HG02885 (cell line): ENCODE measurements at regions not wholly inside any gene's neighbourhood (a gene's known extent, or its start where the extent isn't known, plus 50 kb on each side); places are given as distances from the start of the nearest gene placed in this dataset.

ENCODE experiments used
- ATAC-seq: cut with Tn5 transposase; IDR thresholded peaks from one replicate; pipeline ENCODE4 v1.9.1; 2021; ENCODE audit warnings: mild to moderate bottlenecking; ENCODE audit not compliant: unreplicated experiment, poor library complexity

GRCh38 chr2:4530231-4530630 lies 826.9 kb downstream of the DCDC2C start:
- no peak for ATAC-seq

DNA sequence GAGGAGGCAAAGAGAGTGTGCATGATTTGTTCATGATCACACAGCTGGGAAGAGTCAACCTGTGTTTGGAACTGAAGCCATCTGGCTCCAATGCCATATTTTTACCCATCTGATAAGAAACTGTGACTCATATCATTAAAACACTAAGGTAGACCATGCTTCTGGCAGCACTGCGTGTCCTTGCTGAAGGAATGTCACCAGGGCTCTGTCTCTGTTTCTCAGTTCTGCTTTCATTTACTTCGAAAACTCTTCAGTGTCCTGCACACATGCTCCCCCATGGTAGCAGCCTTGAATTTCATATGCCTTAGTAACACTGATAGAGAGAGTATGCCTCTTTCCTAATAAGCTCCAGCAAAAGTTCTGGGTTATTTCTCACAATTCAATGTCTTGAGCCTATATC lies 830.4 kb downstream of the DCDC2C start:
- ATAC-seq, result peak; percentile 63

- ATAC-seq, result no peak
Observed at GRCh38 chr2:4539121-4539520, 835.7 kb downstream of the DCDC2C start.

- ATAC-seq, result no peak
Observed at GRCh38 chr2:4549666-4550210, 846.4 kb downstream of the DCDC2C start.

DNA sequence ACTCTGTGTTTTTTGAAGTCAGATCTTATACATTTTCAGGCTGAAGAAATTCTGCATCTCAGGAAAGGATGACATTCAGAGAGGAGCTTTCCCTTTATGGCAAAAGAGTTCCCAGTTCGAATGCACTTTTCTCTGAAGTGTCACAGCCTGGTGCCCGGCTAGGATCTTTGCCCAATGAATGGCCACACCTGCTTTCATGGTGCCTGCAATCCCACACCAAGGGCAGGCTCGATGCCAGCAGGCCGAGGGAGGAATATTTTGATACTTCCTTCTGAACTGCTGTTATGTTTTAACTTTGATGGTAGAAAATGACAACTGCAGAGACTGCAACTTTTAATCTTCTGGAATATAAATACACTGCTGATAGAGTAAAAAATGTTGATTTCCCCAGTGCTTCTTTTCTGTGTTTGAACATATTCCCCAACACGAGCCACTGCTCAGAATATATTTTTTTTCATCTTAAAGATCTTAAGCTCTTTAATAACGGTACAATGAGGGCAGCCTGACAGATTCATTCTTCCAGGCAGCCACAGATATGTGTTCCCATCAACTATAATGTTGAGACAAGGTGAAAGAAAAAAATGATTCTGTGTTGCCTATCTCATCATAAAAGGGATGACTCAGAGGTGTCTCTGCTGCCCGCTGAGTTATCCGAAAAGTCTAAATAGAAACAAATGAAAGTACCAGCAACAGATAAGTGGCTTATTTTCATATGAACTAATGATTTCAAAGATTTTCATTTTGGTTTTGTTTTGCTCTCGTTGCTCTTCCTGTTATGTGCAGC lies 848.5 kb downstream of the DCDC2C start:
- ATAC-seq, result no peak

GRCh38 chr2:4553241-4553640 lies 849.9 kb downstream of the DCDC2C start:
- ATAC-seq, result no peak

DNA sequence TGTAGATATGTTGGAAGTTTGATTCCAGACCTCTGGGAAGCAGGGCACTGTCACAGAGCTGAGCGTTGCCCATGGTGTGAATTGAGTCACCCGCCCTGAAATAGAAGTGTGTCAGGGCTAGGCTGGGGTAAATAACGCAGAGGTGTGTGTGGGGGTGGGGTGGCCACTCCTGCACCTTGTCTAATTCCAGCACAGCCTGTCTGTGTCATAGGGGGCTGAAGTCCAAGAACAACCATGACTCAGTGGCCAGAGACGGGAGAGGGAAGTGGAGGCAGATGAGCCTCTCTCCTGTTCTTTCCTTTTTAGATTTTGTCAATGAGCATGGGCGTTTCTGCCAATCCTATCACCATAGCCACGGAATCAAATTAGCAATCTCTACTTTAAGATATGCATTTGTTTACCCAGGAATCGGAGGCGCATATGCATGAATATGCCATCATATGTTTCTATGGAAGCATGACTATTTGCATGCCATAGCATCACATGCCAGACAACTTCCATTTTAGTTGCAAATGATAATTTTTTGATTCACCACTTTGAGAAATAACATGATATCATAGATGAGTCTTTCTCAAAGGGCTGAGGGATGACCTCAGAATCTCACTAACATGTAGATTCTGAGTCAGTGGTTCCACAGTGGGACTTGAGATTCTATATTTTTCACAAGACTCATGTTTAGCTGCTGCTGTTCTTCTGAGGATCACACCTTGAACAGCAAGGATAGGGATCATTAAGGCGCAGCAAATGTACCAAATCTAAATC lies 852.9 kb downstream of the DCDC2C start:
- ATAC-seq, result no peak

GRCh38 chr2:4561196-4561595 lies 857.8 kb downstream of the DCDC2C start:
- no peak for ATAC-seq

DNA sequence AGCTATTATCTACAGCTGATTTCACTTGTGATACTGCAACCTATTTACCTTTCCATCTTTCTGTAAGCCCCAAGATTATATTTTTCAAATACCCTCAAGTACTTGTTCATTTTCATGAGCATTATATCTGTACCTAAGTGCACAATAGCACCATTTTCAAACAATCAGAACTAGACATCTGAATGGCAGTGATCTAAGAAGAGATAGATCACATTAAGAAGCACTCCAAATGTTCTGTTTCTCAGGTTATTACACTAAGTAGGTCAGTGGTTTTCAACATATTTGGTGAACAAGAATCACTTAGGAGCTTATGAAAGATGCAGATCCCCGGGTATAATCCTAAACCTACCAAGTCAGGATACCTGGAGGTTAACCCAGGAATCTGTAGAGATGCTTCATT lies 872.7 kb downstream of the DCDC2C start:
- no peak for ATAC-seq

DNA sequence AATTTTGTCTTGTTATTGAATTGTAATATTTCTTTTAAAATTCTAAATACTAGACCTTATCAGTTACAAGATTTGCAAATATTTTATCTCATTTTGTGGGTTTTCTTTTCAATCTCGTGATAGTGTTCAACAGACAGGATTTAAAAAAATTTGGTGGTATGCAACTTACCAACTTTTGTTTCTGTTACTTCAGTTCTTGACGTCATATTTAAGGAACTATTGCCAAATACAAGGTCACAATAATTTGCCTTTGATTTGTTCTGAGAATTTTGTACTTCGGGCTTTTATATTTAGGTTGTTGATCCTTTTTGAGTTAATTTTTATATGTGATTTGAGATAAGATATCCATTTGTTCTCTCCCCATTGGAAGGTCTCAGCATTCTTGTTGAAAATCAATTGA lies 876.6 kb downstream of the DCDC2C start:
- ATAC-seq, result no peak

GRCh38 chr2:4585057-4585635 lies 881.8 kb downstream of the DCDC2C start:
- ATAC-seq, result no peak

DNA sequence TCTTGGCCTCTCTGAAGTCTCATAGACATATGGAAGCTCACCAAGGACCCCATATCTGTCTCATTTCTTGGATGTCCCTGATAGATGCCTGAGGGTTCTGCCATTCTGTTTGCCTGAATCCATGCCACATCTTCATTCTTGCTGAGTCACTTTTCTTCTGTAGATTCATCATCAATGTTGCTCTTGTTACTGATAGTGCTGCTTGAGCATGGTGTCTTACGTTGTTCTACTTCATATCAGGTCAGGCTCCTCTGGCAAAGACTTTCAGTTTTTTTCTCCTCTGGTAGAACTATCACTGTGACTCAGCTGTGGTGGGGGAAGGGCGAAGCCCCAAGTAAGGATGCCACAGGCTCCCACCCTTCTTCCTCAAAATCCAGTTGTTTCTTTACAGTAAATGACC lies 885.2 kb downstream of the DCDC2C start:
- ATAC-seq, result no peak

DNA sequence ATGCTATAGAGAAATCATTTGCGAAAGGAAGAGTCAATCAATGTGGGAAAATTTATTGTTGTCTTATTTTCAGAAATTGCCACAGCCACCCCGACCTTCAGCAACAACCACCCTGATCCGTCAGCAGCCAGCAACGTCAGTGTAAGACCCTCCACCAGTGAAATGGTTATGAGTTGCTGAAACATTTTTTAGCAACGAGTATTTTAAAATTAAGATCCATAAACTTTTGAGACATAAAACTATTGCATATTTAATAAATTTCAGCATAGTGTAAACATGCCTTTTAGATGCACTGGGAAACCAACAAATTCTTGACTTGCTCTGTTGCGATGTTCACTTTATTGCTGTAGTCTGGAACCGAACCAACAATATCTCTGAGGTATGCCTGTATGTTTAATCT lies 887.9 kb downstream of the DCDC2C start:
- no peak for ATAC-seq

DNA sequence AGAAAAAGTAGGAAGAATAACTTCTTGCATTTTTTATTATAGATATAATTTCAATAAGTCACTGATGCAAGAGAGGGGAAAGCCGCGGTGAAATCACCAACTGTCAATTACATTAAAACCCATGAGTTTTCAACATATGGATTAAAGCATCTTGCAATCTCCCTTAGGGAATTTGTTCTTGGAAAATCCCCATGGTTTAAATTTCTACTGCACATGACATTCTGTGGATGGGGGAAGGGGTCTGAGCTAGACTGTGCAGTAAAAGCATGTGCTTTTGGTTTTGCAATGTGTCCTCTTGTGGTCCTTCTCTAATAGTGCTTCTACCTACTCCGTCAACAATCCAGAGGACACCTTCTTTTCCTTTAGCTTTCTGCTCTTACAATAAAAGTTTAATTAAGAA lies 894.0 kb downstream of the DCDC2C start:
- ATAC-seq, result no peak

GRCh38 chr2:4604767-4605166 lies 901.4 kb downstream of the DCDC2C start:
- no peak for ATAC-seq

GRCh38 chr2:4618141-4618540 lies 914.8 kb downstream of the DCDC2C start:
- no peak for ATAC-seq

GRCh38 chr2:4618630-4619228 lies 915.4 kb downstream of the DCDC2C start:
- no peak for ATAC-seq

DNA sequence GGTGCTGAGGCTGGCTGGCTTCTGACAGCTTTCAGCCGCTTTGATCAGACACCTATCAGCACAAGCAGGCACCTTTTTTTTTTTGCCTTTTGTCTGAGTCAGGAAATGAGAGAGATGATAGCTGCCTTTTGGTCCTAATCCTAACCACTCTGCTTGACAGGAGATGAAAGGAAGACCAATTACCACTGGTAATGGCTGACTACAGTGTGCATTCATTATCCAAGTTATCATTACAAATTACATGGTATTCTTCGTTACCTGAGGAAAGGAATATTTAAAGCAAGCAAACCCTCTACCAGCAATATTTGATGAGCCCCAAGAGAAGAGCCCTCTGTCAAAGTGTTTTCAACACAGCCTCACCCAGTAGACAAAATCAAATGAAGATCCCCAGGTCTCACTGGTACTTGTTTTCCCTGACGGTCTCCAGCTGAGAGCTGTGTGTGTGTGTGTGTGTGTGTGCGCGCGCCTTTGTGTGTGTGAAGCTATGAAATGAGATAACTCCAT lies 925.7 kb downstream of the DCDC2C start:
- ATAC-seq, result no peak

GRCh38 chr2:4635289-4635688 lies 931.9 kb downstream of the DCDC2C start:
- no peak for ATAC-seq

GRCh38 chr2:4653991-4654390 lies 950.6 kb downstream of the DCDC2C start:
- ATAC-seq, result no peak

- no peak for ATAC-seq
Observed at GRCh38 chr2:4656326-4656725, 953.0 kb downstream of the DCDC2C start.
